ENCODE measurements at regions not wholly inside any gene's neighbourhood (a gene's known extent, or its start where the extent isn't known, plus 50 kb on each side); places are given as distances from the start of the nearest gene placed in this dataset.

DNA sequence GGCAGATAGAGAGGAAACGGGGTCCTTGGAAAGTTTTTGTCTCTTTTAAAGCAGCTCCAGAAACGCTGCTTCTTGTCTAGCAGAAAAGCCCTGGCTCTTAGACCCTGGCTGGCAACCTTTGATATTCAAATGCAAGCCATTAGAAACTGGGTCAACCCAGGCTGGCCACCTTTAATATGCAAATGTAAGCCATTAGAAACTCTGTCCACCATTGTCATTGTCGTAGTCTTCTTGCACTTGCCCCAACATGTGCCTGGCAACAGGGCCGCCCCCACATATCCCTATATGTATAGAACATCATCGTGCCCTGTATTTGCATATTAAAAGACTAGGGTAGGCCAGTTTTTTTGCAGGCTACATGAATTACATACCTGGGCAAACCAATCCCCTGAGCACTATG, 621.3 kb upstream of the DPP6 start:
- TF ChIP-seq POLR2AphosphoS5 (IDR thresholded peaks at IDR 0.05; ENCODE audit: low read depth, low read length) (no peak), POLR2A (IDR thresholded peaks at IDR 0.05; ENCODE audit: low read depth, low read length) (no peak), TAF1 (IDR thresholded peaks at IDR 0.05; ENCODE audit: borderline replicate concordance, low read depth, low read length) (no peak)
